ENCODE measurements at regions not wholly inside any gene's neighbourhood (a gene's known extent, or its start where the extent isn't known, plus 50 kb on each side); places are given as distances from the start of the nearest gene placed in this dataset.

DNA sequence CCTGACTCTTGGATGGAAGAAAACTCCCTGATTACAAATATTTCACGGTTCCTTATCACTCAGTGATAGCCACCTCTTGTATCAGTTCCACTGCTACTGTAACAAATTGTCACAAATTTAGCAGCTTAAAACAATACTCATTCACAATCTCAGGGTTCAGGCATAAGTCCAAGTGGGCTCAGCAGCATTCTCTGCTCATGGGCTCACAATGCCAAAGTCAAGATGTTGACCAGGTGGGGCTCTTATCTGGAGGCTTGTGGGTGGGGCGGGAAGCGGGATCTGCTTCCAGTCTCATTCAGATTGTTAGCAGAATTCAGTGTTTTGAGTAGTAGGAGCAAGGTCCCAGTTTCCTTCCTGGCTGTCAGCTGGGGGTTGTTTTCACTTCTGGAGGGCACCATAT lies 137.3 kb upstream of the FAM78B start:
- H3K79me2 ChIP-seq (ENCODE audit: insufficient read depth, low read length): no peaks in the 10 kb centered on the region
- no peak for TF ChIP-seq CEBPB (IDR thresholded peaks at IDR 0.05; ENCODE audit: low read depth)
- TF ChIP-seq, protein P1, sequence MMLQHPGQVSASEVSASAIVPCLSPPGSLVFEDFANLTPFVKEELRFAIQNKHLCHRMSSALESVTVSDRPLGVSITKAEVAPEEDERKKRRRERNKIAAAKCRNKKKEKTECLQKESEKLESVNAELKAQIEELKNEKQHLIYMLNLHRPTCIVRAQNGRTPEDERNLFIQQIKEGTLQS (IDR thresholded peaks at IDR 0.05): no peak
- TF ChIP-seq, protein P2, sequence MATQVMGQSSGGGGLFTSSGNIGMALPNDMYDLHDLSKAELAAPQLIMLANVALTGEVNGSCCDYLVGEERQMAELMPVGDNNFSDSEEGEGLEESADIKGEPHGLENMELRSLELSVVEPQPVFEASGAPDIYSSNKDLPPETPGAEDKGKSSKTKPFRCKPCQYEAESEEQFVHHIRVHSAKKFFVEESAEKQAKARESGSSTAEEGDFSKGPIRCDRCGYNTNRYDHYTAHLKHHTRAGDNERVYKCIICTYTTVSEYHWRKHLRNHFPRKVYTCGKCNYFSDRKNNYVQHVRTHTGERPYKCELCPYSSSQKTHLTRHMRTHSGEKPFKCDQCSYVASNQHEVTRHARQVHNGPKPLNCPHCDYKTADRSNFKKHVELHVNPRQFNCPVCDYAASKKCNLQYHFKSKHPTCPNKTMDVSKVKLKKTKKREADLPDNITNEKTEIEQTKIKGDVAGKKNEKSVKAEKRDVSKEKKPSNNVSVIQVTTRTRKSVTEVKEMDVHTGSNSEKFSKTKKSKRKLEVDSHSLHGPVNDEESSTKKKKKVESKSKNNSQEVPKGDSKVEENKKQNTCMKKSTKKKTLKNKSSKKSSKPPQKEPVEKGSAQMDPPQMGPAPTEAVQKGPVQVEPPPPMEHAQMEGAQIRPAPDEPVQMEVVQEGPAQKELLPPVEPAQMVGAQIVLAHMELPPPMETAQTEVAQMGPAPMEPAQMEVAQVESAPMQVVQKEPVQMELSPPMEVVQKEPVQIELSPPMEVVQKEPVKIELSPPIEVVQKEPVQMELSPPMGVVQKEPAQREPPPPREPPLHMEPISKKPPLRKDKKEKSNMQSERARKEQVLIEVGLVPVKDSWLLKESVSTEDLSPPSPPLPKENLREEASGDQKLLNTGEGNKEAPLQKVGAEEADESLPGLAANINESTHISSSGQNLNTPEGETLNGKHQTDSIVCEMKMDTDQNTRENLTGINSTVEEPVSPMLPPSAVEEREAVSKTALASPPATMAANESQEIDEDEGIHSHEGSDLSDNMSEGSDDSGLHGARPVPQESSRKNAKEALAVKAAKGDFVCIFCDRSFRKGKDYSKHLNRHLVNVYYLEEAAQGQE (IDR thresholded peaks at IDR 0.05; ENCODE audit: low read depth): no peak
- no peak for TF ChIP-seq FOSL1 (IDR thresholded peaks at IDR 0.05; ENCODE audit: low read depth)
- no peak for TF ChIP-seq EGR1 (IDR thresholded peaks at IDR 0.05; ENCODE audit: low read depth)
- no TSS peak for BruUV-seq (replicated peaks)

DNA sequence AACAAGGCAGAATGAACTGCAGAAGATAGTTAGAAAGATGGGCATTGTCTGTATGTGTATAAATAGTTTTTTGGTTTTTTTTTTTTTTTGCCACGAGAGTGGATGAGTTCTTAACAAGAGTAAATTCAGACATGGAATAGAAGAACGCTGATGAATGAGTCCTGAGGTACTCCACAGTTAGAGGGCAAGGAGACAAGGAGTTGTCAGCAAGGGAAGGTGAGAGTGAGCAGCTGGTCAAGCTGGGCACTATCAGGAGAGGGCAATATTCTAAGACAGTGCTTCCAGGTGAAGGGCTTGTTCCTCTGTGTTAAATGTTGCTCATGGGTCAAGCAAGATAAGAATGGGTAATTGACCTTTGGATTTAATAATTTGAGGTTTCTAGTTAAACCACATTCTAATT lies 138.6 kb upstream of the FAM78B start:
- no peak overlapping the region for H3K4me2 ChIP-seq (ENCODE audit: low read length)
- no TSS peak for BruUV-seq (replicated peaks)
- ChIA-PET POLR2A (no interaction called here), CTCF (no interaction called here), RAD21 (ENCODE audit: low non-redundant PET in 1 of 2, low total read pairs in 2 of 2, uncharacterized antibody in 2 of 2, unreplicated experiment in 2 of 2) (no interaction called here)
- no peak overlapping the region for H3K9ac ChIP-seq (ENCODE audit: low read length)
- peaks cover 18% of the 10 kb centered on the region; the same call in 1 of the 2 replicates for H3K27me3 ChIP-seq (ENCODE audit: insufficient read depth, low read length)
- H3K79me2 ChIP-seq (ENCODE audit: insufficient read depth, low read length): no peaks in the 10 kb centered on the region
- H3K36me3 ChIP-seq (ENCODE audit: control insufficient read depth in 1 of 2, insufficient read depth in 2 of 2, low read length in 2 of 2): no peaks in the 10 kb centered on the region
- H3K4me3 ChIP-seq (replicated peaks in 1 of 2; ENCODE audit: low read depth in 1 of 2, low read length in 2 of 2): no peak overlapping the region
- no peak overlapping the region for H3K27ac ChIP-seq (ENCODE audit: low read depth, low read length)
- no peak for DNase-seq (ENCODE audit: low read depth, low spot score)
- no peak overlapping the region for H2AFZ ChIP-seq (ENCODE audit: low read depth, low read length, poor library complexity, severe bottlenecking)
- H3K9me3 ChIP-seq (ENCODE audit: control insufficient read depth in 1 of 2, insufficient read depth in 1 of 2, low read depth in 1 of 2, low read length in 2 of 2): no peaks in the 10 kb centered on the region
- no peaks in the 10 kb centered on the region for H4K20me1 ChIP-seq (ENCODE audit: insufficient read depth)
- no peak for ATAC-seq
- no peaks in the 10 kb centered on the region for H3K9me2 ChIP-seq (ENCODE audit: insufficient read depth)
- no peaks in the 10 kb centered on the region for H3K4me1 ChIP-seq (ENCODE audit: control insufficient read depth in 1 of 2, insufficient read depth in 2 of 2, low read length in 2 of 2)
- intact Hi-C loops (cut with micrococcal nuclease): no loop called here
- TF ChIP-seq YY1 (IDR thresholded peaks at IDR 0.05; ENCODE audit: extremely low read depth, insufficient replicate concordance, low read depth, low read length) (no peak), CBX3 (IDR thresholded peaks at IDR 0.05; ENCODE audit: low read depth) (no peak), TCF7L2 (IDR thresholded peaks at IDR 0.05; ENCODE audit: borderline replicate concordance, extremely low read depth, insufficient read depth, insufficient read length) (no peak), SP1 (IDR thresholded peaks at IDR 0.05; ENCODE audit: low read depth) (no peak), ZFX (IDR thresholded peaks at IDR 0.05) (no peak), SRF (IDR thresholded peaks at IDR 0.05; ENCODE audit: low read depth) (no peak), JUND (IDR thresholded peaks at IDR 0.05) (no peak), ZNF274 (IDR thresholded peaks at IDR 0.05; ENCODE audit: low read depth, low read length) (no peak), EZH2phosphoT487 (IDR thresholded peaks at IDR 0.05; ENCODE audit: borderline replicate concordance) (no peak)
- TF ChIP-seq, protein P3, sequence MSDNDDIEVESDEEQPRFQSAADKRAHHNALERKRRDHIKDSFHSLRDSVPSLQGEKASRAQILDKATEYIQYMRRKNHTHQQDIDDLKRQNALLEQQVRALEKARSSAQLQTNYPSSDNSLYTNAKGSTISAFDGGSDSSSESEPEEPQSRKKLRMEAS (IDR thresholded peaks at IDR 0.05): no peak
- TF ChIP-seq, protein P2 (IDR thresholded peaks at IDR 0.05; ENCODE audit: low read depth): no peak

More for the DNA sequence above, 137.3 kb upstream of the FAM78B start:
- H3K4me3 ChIP-seq (replicated peaks in 1 of 2; ENCODE audit: low read depth in 1 of 2, low read length in 2 of 2): no peak overlapping the region
- ChIA-PET POLR2A (no interaction called here), CTCF (no interaction called here), RAD21 (ENCODE audit: low non-redundant PET in 1 of 2, low total read pairs in 2 of 2, uncharacterized antibody in 2 of 2, unreplicated experiment in 2 of 2) (no interaction called here)
- no peak overlapping the region for H3K27ac ChIP-seq (ENCODE audit: low read depth, low read length)
- H3K9me3 ChIP-seq (ENCODE audit: control insufficient read depth in 1 of 2, insufficient read depth in 1 of 2, low read depth in 1 of 2, low read length in 2 of 2): no peaks in the 10 kb centered on the region
- H4K20me1 ChIP-seq (ENCODE audit: insufficient read depth): no peaks in the 10 kb centered on the region
- DNase-seq (ENCODE audit: low read depth, low spot score) (no peak), ATAC-seq (no peak)
- no peaks in the 10 kb centered on the region for H3K36me3 ChIP-seq (ENCODE audit: control insufficient read depth in 1 of 2, insufficient read depth in 2 of 2, low read length in 2 of 2)
- intact Hi-C loops (cut with micrococcal nuclease): no loop called here
- no peaks in the 10 kb centered on the region for H3K4me1 ChIP-seq (ENCODE audit: control insufficient read depth in 1 of 2, insufficient read depth in 2 of 2, low read length in 2 of 2)
- H3K9ac ChIP-seq (ENCODE audit: low read length): no peak overlapping the region
- H3K27me3 ChIP-seq (ENCODE audit: insufficient read depth, low read length): peaks cover 30% of the 10 kb centered on the region; the same call in 1 of the 2 replicates
- no peak overlapping the region for H3K4me2 ChIP-seq (ENCODE audit: low read length)
- H3K9me2 ChIP-seq (ENCODE audit: insufficient read depth): no peaks in the 10 kb centered on the region
- H2AFZ ChIP-seq (ENCODE audit: low read depth, low read length, poor library complexity, severe bottlenecking): no peak overlapping the region
